HepG2 (cell line): ENCODE measurements at regions not wholly inside any gene's neighbourhood (a gene's known extent, or its start where the extent isn't known, plus 50 kb on each side); places are given as distances from the start of the nearest gene placed in this dataset.

Source experiments
- ATF3 ChIP-seq: sonication (generic); formaldehyde crosslinking; IDR thresholded peaks from 2 replicates; pipeline ENCODE4 v1.4.0; 2020; ENCODE audit warnings: missing genetic modification reagents
- CHCHD3 ChIP-seq: sonication (generic); formaldehyde crosslinking; IDR thresholded peaks from 2 replicates; pipeline ENCODE4 v1.8.0; 2022; ENCODE audit warnings: mild to moderate bottlenecking, missing genetic modification reagents, moderate library complexity
- CREB1 ChIP-seq, 2 experiments: fragments of 450-650 bp in 1 of 2; IDR thresholded peaks; 2 replicates each; pipeline ENCODE4 v1.6.1; 2016 to 2017; ENCODE audit warnings: control low read depth in 1 of 2, mild to moderate bottlenecking in 1 of 2, missing compliant biosample characterization in 1 of 2, missing genetic modification characterization in 1 of 2
- ESRRA ChIP-seq: sonication (generic); formaldehyde crosslinking; IDR thresholded peaks from 2 replicates; pipeline ENCODE4 v1.5.1; 2020; ENCODE audit warnings: mild to moderate bottlenecking, low read depth, missing genetic modification reagents
- GABPB1 ChIP-seq: IDR thresholded peaks from 2 replicates; pipeline ENCODE4 v1.6.1; 2016; ENCODE audit warnings: mild to moderate bottlenecking, missing genetic modification reagents, moderate library complexity, missing compliant biosample characterization
- GLI4 ChIP-seq: sonication (generic); formaldehyde crosslinking; IDR thresholded peaks from 2 replicates; pipeline ENCODE4 v1.5.1; 2020; ENCODE audit warnings: missing genetic modification reagents, mild to moderate bottlenecking, moderate library complexity, borderline replicate concordance
- JUN ChIP-seq: sonication (generic); formaldehyde crosslinking; IDR thresholded peaks from 2 replicates; pipeline ENCODE4 v1.4.0; 2020; ENCODE audit warnings: mild to moderate bottlenecking, missing genetic modification reagents
- NFE2 ChIP-seq: sonication (generic); formaldehyde crosslinking; IDR thresholded peaks from 2 replicates; pipeline ENCODE4 v1.4.0; 2020; ENCODE audit warnings: missing genetic modification reagents
- SP4 ChIP-seq: sonication (generic); formaldehyde crosslinking; IDR thresholded peaks from 2 replicates; pipeline ENCODE4 v1.8.1; 2023; ENCODE audit warnings: mild to moderate bottlenecking, missing genetic modification reagents
- TSC22D2 ChIP-seq: sonication (generic); formaldehyde crosslinking; IDR thresholded peaks from 2 replicates; pipeline ENCODE4 v1.5.1; 2020; ENCODE audit warnings: missing genetic modification reagents, mild to moderate bottlenecking, borderline replicate concordance
- ZZZ3 ChIP-seq: sonication (generic); formaldehyde crosslinking; IDR thresholded peaks from 2 replicates; pipeline ENCODE4 v1.4.0; 2020; ENCODE audit warnings: missing genetic modification reagents, mild to moderate bottlenecking, borderline replicate concordance
- TF ChIP-seq, protein P1 (sequence below): sonication (generic); formaldehyde crosslinking; conservative IDR thresholded peaks from 2 replicates; pipeline ENCODE4 v1.4.0; 2020; ENCODE audit warnings: mild to moderate bottlenecking, missing genetic modification reagents, moderate library complexity
- TF ChIP-seq, protein P2 (sequence below): sonication (generic); formaldehyde crosslinking; IDR thresholded peaks from 2 replicates; pipeline ENCODE4 v1.5.0; 2020; ENCODE audit warnings: mild to moderate bottlenecking, missing genetic modification reagents, moderate library complexity

GRCh38 chr6:112407101-112407590 is 60.0 kb downstream of the RFPL4B start:
- no peak for TF ChIP-seq GABPB1 (CRISPR knock-in tag)
- no peak for TF ChIP-seq ATF3 (CRISPR knock-in tag)
- TF ChIP-seq, protein P1, sequence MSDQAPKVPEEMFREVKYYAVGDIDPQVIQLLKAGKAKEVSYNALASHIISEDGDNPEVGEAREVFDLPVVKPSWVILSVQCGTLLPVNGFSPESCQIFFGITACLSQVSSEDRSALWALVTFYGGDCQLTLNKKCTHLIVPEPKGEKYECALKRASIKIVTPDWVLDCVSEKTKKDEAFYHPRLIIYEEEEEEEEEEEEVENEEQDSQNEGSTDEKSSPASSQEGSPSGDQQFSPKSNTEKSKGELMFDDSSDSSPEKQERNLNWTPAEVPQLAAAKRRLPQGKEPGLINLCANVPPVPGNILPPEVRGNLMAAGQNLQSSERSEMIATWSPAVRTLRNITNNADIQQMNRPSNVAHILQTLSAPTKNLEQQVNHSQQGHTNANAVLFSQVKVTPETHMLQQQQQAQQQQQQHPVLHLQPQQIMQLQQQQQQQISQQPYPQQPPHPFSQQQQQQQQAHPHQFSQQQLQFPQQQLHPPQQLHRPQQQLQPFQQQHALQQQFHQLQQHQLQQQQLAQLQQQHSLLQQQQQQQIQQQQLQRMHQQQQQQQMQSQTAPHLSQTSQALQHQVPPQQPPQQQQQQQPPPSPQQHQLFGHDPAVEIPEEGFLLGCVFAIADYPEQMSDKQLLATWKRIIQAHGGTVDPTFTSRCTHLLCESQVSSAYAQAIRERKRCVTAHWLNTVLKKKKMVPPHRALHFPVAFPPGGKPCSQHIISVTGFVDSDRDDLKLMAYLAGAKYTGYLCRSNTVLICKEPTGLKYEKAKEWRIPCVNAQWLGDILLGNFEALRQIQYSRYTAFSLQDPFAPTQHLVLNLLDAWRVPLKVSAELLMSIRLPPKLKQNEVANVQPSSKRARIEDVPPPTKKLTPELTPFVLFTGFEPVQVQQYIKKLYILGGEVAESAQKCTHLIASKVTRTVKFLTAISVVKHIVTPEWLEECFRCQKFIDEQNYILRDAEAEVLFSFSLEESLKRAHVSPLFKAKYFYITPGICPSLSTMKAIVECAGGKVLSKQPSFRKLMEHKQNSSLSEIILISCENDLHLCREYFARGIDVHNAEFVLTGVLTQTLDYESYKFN (CRISPR knock-in tag), result no peak
- no peak for TF ChIP-seq CREB1 (IDR thresholded peaks at IDR 0.05)
- no peak for TF ChIP-seq CREB1 (CRISPR knock-in tag; IDR thresholded peaks at IDR 0.05)
- no peak for TF ChIP-seq ESRRA (CRISPR knock-in tag)
- TF ChIP-seq, protein P2, sequence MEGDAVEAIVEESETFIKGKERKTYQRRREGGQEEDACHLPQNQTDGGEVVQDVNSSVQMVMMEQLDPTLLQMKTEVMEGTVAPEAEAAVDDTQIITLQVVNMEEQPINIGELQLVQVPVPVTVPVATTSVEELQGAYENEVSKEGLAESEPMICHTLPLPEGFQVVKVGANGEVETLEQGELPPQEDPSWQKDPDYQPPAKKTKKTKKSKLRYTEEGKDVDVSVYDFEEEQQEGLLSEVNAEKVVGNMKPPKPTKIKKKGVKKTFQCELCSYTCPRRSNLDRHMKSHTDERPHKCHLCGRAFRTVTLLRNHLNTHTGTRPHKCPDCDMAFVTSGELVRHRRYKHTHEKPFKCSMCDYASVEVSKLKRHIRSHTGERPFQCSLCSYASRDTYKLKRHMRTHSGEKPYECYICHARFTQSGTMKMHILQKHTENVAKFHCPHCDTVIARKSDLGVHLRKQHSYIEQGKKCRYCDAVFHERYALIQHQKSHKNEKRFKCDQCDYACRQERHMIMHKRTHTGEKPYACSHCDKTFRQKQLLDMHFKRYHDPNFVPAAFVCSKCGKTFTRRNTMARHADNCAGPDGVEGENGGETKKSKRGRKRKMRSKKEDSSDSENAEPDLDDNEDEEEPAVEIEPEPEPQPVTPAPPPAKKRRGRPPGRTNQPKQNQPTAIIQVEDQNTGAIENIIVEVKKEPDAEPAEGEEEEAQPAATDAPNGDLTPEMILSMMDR (CRISPR knock-in tag), result no peak
- no peak for TF ChIP-seq ZZZ3 (CRISPR knock-in tag)
- no peak for TF ChIP-seq SP4 (CRISPR knock-in tag)
- TF ChIP-seq JUN (CRISPR knock-in tag), result no peak
- no peak for TF ChIP-seq GLI4
- TF ChIP-seq TSC22D2 (CRISPR knock-in tag), result no peak
- no peak for TF ChIP-seq NFE2 (CRISPR knock-in tag)
- TF ChIP-seq CHCHD3 (CRISPR knock-in tag), result no peak
